Epidermal melanocyte (primary cell): ENCODE measurements at regions not wholly inside any gene's neighbourhood (a gene's known extent, or its start where the extent isn't known, plus 50 kb on each side); places are given as distances from the start of the nearest gene placed in this dataset.
"Not testable (repeated sequence)": the region's sequence is repeated elsewhere in the genome, so short reads cannot be mapped to it uniquely, and the experiment has no call there.

ENCODE experiments used
- DNase-seq: peaks from one replicate; pipeline ENCODE4 v3.0.0; 2011; ENCODE audit warnings: low spot score; ENCODE audit not compliant: insufficient read length

GRCh38 chr6:119461187-119461586 lies 111.6 kb upstream of the MAN1A1 start:
- DNase-seq: no peak

- no peak for DNase-seq
Measured at GRCh38 chr6:119459207-119459974, 109.8 kb upstream of the MAN1A1 start.

- no peak for DNase-seq
Measured at GRCh38 chr6:119454714-119455113, 105.2 kb upstream of the MAN1A1 start.

- no peak for DNase-seq
Measured at GRCh38 chr6:119453242-119454200, 104.0 kb upstream of the MAN1A1 start.

- no peak for DNase-seq
Measured at GRCh38 chr6:119449331-119450156, 100.0 kb upstream of the MAN1A1 start.

- no peak for DNase-seq
Measured at GRCh38 chr6:119447921-119448320, 98.4 kb upstream of the MAN1A1 start.

- DNase-seq: no peak
Measured at GRCh38 chr6:119446609-119447008, 97.0 kb upstream of the MAN1A1 start.

GRCh38 chr6:119446115-119446554 lies 96.6 kb upstream of the MAN1A1 start:
- DNase-seq: no peak

GRCh38 chr6:119445666-119446065 lies 96.1 kb upstream of the MAN1A1 start:
- DNase-seq: no peak

- no peak for DNase-seq
Measured at GRCh38 chr6:119444642-119445557, 95.3 kb upstream of the MAN1A1 start.

- DNase-seq: no peak
Measured at GRCh38 chr6:119443993-119444641, 94.6 kb upstream of the MAN1A1 start.

GRCh38 chr6:119442776-119443184 lies 93.2 kb upstream of the MAN1A1 start:
- DNase-seq: no peak

GRCh38 chr6:119440953-119441352 lies 91.4 kb upstream of the MAN1A1 start:
- DNase-seq: no peak

GRCh38 chr6:119436583-119436982 lies 87.0 kb upstream of the MAN1A1 start:
- no peak for DNase-seq

GRCh38 chr6:119431799-119432198 lies 82.2 kb upstream of the MAN1A1 start:
- DNase-seq: no peak

- DNase-seq: no peak
Measured at GRCh38 chr6:119430805-119431204, 81.2 kb upstream of the MAN1A1 start.

- DNase-seq: no peak
Measured at GRCh38 chr6:119428633-119429032, 79.1 kb upstream of the MAN1A1 start.

GRCh38 chr6:119426619-119427018 lies 77.1 kb upstream of the MAN1A1 start:
- no peak for DNase-seq

GRCh38 chr6:119423996-119424395 lies 74.4 kb upstream of the MAN1A1 start:
- DNase-seq: no peak

GRCh38 chr6:119418084-119418483 lies 68.5 kb upstream of the MAN1A1 start:
- DNase-seq: not testable (repeated sequence)
